ENCODE measurements at regions not wholly inside any gene's neighbourhood (a gene's known extent, or its start where the extent isn't known, plus 50 kb on each side); places are given as distances from the start of the nearest gene placed in this dataset.
"Not testable (repeated sequence)": the region's sequence is repeated elsewhere in the genome, so short reads cannot be mapped to it uniquely, and the experiment has no call there.

GRCh38 chr3:29171043-29171990 is 109.6 kb upstream of the RBMS3 start:
- Histone ChIP-seq H3K4me3 (ENCODE audit: low read length) (no peak overlapping the region), H3K36me3 (ENCODE audit: insufficient read depth, low read length) (no peaks in the 10 kb centered on the region), H2AFZ (ENCODE audit: low read depth, low read length) (no peak overlapping the region), H3K9me3 (ENCODE audit: low read length) (no peaks in the 10 kb centered on the region), H3K4me1 (ENCODE audit: insufficient read depth, low read length) (peaks cover 14% of the 10 kb centered on the region), H3K27me3 (ENCODE audit: insufficient read depth, low read length) (peaks cover 3% of the 10 kb centered on the region)

GRCh38 chr3:29176501-29176900 is 104.4 kb upstream of the RBMS3 start:
- Histone ChIP-seq H3K4me3 (ENCODE audit: low read length) (no peak overlapping the region), H3K27me3 (ENCODE audit: insufficient read depth, low read length) (no peaks in the 10 kb centered on the region), H3K4me1 (ENCODE audit: insufficient read depth, low read length) (peaks cover 20% of the 10 kb centered on the region), H3K36me3 (ENCODE audit: insufficient read depth, low read length) (no peaks in the 10 kb centered on the region), H3K9me3 (ENCODE audit: low read length) (no peaks in the 10 kb centered on the region), H2AFZ (ENCODE audit: low read depth, low read length) (no peak overlapping the region)

- H2AFZ ChIP-seq (ENCODE audit: low read depth, low read length) = no peak overlapping the region
- peaks cover 16% of the 10 kb centered on the region for H3K4me1 ChIP-seq (ENCODE audit: insufficient read depth, low read length)
- H3K36me3 ChIP-seq (ENCODE audit: insufficient read depth, low read length) = no peaks in the 10 kb centered on the region
- no peak overlapping the region for H3K4me3 ChIP-seq (ENCODE audit: low read length)
- H3K9me3 ChIP-seq (ENCODE audit: low read length) = no peaks in the 10 kb centered on the region
- H3K27me3 ChIP-seq (ENCODE audit: insufficient read depth, low read length) = no peaks in the 10 kb centered on the region
Measured at GRCh38 chr3:29178809-29179793, 101.8 kb upstream of the RBMS3 start.

GRCh38 chr3:29181149-29181780 is 99.6 kb upstream of the RBMS3 start:
- H3K27me3 ChIP-seq (ENCODE audit: insufficient read depth, low read length) = no peaks in the 10 kb centered on the region
- no peak overlapping the region for H2AFZ ChIP-seq (ENCODE audit: low read depth, low read length)
- H3K9me3 ChIP-seq (ENCODE audit: low read length) = no peaks in the 10 kb centered on the region
- no peaks in the 10 kb centered on the region for H3K36me3 ChIP-seq (ENCODE audit: insufficient read depth, low read length)
- no peak overlapping the region for H3K4me3 ChIP-seq (ENCODE audit: low read length)
- H3K4me1 ChIP-seq (ENCODE audit: insufficient read depth, low read length) = peaks cover 10% of the 10 kb centered on the region

GRCh38 chr3:29181872-29182271 is 99.0 kb upstream of the RBMS3 start:
- no peaks in the 10 kb centered on the region for H3K36me3 ChIP-seq (ENCODE audit: insufficient read depth, low read length)
- H3K27me3 ChIP-seq (ENCODE audit: insufficient read depth, low read length) = no peaks in the 10 kb centered on the region
- no peak overlapping the region for H3K4me3 ChIP-seq (ENCODE audit: low read length)
- peaks cover 3% of the 10 kb centered on the region for H3K4me1 ChIP-seq (ENCODE audit: insufficient read depth, low read length)
- no peaks in the 10 kb centered on the region for H3K9me3 ChIP-seq (ENCODE audit: low read length)
- no peak overlapping the region for H2AFZ ChIP-seq (ENCODE audit: low read depth, low read length)

- not testable (repeated sequence) for H3K9me3 ChIP-seq (ENCODE audit: low read length); H3K4me3 ChIP-seq (ENCODE audit: low read length); H3K4me1 ChIP-seq (ENCODE audit: insufficient read depth, low read length); H3K36me3 ChIP-seq (ENCODE audit: insufficient read depth, low read length); H3K27me3 ChIP-seq (ENCODE audit: insufficient read depth, low read length); H2AFZ ChIP-seq (ENCODE audit: low read depth, low read length)
Measured at GRCh38 chr3:29182828-29183227, 98.0 kb upstream of the RBMS3 start.

GRCh38 chr3:29183346-29184087 is 97.4 kb upstream of the RBMS3 start:
- Histone ChIP-seq H3K27me3 (ENCODE audit: insufficient read depth, low read length) (no peaks in the 10 kb centered on the region), H2AFZ (ENCODE audit: low read depth, low read length) (no peak overlapping the region), H3K4me1 (ENCODE audit: insufficient read depth, low read length) (no peaks in the 10 kb centered on the region), H3K9me3 (ENCODE audit: low read length) (no peaks in the 10 kb centered on the region), H3K36me3 (ENCODE audit: insufficient read depth, low read length) (no peaks in the 10 kb centered on the region), H3K4me3 (ENCODE audit: low read length) (no peak overlapping the region)

GRCh38 chr3:29185706-29186105 is 95.2 kb upstream of the RBMS3 start:
- H2AFZ ChIP-seq (ENCODE audit: low read depth, low read length) = no peak overlapping the region
- no peaks in the 10 kb centered on the region for H3K27me3 ChIP-seq (ENCODE audit: insufficient read depth, low read length)
- no peaks in the 10 kb centered on the region for H3K9me3 ChIP-seq (ENCODE audit: low read length)
- H3K36me3 ChIP-seq (ENCODE audit: insufficient read depth, low read length) = no peaks in the 10 kb centered on the region
- no peak overlapping the region for H3K4me3 ChIP-seq (ENCODE audit: low read length)
- no peaks in the 10 kb centered on the region for H3K4me1 ChIP-seq (ENCODE audit: insufficient read depth, low read length)

GRCh38 chr3:29186131-29186599 is 94.7 kb upstream of the RBMS3 start:
- Histone ChIP-seq H3K9me3 (ENCODE audit: low read length) (no peaks in the 10 kb centered on the region), H3K4me3 (ENCODE audit: low read length) (no peak overlapping the region), H3K4me1 (ENCODE audit: insufficient read depth, low read length) (no peaks in the 10 kb centered on the region), H2AFZ (ENCODE audit: low read depth, low read length) (no peak overlapping the region), H3K27me3 (ENCODE audit: insufficient read depth, low read length) (no peaks in the 10 kb centered on the region), H3K36me3 (ENCODE audit: insufficient read depth, low read length) (no peaks in the 10 kb centered on the region)

GRCh38 chr3:29186982-29187725 is 93.7 kb upstream of the RBMS3 start:
- Histone ChIP-seq H2AFZ (ENCODE audit: low read depth, low read length) (no peak overlapping the region), H3K4me3 (ENCODE audit: low read length) (no peak overlapping the region), H3K27me3 (ENCODE audit: insufficient read depth, low read length) (no peaks in the 10 kb centered on the region), H3K36me3 (ENCODE audit: insufficient read depth, low read length) (no peaks in the 10 kb centered on the region), H3K4me1 (ENCODE audit: insufficient read depth, low read length) (no peaks in the 10 kb centered on the region), H3K9me3 (ENCODE audit: low read length) (no peaks in the 10 kb centered on the region)

- Histone ChIP-seq H3K4me1 (ENCODE audit: insufficient read depth, low read length) (no peaks in the 10 kb centered on the region), H3K4me3 (ENCODE audit: low read length) (no peak overlapping the region), H3K27me3 (ENCODE audit: insufficient read depth, low read length) (no peaks in the 10 kb centered on the region)
Measured at GRCh38 chr3:29189328-29189727, 91.5 kb upstream of the RBMS3 start.

GRCh38 chr3:29194139-29194538 is 86.7 kb upstream of the RBMS3 start:
- Histone ChIP-seq H3K4me3 (ENCODE audit: low read length) (no peak overlapping the region), H2AFZ (ENCODE audit: low read depth, low read length) (no peak overlapping the region), H3K27me3 (ENCODE audit: insufficient read depth, low read length) (no peaks in the 10 kb centered on the region), H3K36me3 (ENCODE audit: insufficient read depth, low read length) (no peaks in the 10 kb centered on the region), H3K9me3 (ENCODE audit: low read length) (no peaks in the 10 kb centered on the region), H3K4me1 (ENCODE audit: insufficient read depth, low read length) (no peaks in the 10 kb centered on the region)

More at GRCh38 chr3:29189328-29189727, 91.5 kb upstream of the RBMS3 start:
- Histone ChIP-seq H3K36me3 (ENCODE audit: insufficient read depth, low read length) (no peaks in the 10 kb centered on the region), H3K9me3 (ENCODE audit: low read length) (no peaks in the 10 kb centered on the region), H2AFZ (ENCODE audit: low read depth, low read length) (no peak overlapping the region)

All from neuron (in vitro differentiated cells).